ENCODE measurements at regions not wholly inside any gene's neighbourhood (a gene's known extent, or its start where the extent isn't known, plus 50 kb on each side); places are given as distances from the start of the nearest gene placed in this dataset.

DNA sequence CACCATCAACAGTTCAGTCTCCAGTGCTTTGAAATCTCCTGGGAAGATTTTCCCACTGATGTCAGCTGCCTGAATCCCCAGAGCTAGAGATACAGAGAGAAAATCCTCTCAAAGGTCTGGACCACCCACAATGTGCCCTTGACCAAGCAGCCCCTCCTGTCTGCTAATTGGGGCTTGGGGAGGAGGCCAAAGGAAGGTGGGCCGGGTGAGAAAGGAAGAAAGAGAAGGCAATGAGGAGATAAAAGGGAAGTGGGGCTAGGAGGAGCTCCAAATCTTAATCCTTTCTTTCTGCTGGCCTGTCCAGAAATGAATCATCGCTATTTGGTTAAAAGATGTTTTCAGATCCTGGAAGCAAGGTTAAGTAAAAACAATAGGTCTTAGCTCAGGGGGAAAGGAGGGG lies 322.9 kb downstream of the BCL11B start:
- Histone ChIP-seq H3K4me3 (no peak overlapping the region), H3K4me1 (peaks cover 0 to 24% (median 3%) of the 10 kb centered on the region in 3 donors), H3K27me3 (no peaks in the 10 kb centered on the region), H3K9me3 (no peaks in the 10 kb centered on the region), H3K27ac (peak overlapping the region in 1 of 4 donors; percentile 4), H3K36me3 (no peaks in the 10 kb centered on the region)
- TF ChIP-seq, protein P1, sequence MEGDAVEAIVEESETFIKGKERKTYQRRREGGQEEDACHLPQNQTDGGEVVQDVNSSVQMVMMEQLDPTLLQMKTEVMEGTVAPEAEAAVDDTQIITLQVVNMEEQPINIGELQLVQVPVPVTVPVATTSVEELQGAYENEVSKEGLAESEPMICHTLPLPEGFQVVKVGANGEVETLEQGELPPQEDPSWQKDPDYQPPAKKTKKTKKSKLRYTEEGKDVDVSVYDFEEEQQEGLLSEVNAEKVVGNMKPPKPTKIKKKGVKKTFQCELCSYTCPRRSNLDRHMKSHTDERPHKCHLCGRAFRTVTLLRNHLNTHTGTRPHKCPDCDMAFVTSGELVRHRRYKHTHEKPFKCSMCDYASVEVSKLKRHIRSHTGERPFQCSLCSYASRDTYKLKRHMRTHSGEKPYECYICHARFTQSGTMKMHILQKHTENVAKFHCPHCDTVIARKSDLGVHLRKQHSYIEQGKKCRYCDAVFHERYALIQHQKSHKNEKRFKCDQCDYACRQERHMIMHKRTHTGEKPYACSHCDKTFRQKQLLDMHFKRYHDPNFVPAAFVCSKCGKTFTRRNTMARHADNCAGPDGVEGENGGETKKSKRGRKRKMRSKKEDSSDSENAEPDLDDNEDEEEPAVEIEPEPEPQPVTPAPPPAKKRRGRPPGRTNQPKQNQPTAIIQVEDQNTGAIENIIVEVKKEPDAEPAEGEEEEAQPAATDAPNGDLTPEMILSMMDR (IDR thresholded peaks at IDR 0.05), result no peak
- TF ChIP-seq POLR2AphosphoS5 (IDR thresholded peaks at IDR 0.05) (no peak), POLR2A (IDR thresholded peaks at IDR 0.05) (no peak), EP300 (IDR thresholded peaks at IDR 0.05) (no peak)
- ATAC-seq, result no peak
- WGBS, 2 donors (ENCODE audit: low coverage in 1 of 2), result 27% methylated on average over 2 of the region's 2 CpGs; no CpG with 5 or more reads in 1 of the 2 donors

DNA sequence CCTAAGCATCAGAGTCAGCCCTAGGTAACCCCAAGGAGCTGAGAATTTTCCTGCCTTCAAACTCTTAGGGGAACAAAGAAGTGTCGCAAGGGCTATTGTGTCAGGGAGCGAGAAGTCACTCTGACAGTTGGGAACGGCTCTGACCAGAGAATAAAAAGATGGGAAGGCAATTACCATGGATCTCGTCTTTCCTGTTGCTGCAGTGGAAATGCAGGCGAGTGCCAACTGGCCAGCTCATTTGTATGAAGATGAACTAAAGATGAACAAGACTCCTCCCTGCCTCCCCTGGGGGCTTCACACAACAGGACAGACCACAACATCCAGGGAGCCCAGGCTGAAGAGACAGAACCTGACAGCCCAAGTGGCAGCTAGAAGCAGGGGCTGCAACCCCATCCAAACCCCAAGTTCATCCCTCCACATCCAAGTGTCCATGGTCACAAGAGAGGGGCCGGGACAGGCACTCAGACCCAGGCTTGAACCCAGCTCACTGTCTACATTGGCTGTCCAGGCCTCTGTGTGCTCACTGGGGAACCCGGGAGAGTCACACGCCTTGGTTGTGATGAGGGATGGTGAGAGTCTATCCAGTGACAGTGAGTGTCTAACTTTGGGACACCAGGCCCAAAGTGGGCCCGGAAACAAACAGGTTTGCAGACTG lies 322.4 kb downstream of the BCL11B start:
- Histone ChIP-seq H3K27me3 (no peaks in the 10 kb centered on the region), H3K27ac (peak overlapping the region in 1 of 4 donors; percentile 4), H3K4me3 (no peak overlapping the region), H3K4me1 (peaks cover 0 to 24% (median 3%) of the 10 kb centered on the region in 3 donors), H3K9me3 (no peaks in the 10 kb centered on the region), H3K36me3 (no peaks in the 10 kb centered on the region)
- TF ChIP-seq POLR2A (IDR thresholded peaks at IDR 0.05) (no peak), POLR2AphosphoS5 (IDR thresholded peaks at IDR 0.05) (no peak), EP300 (IDR thresholded peaks at IDR 0.05) (no peak)
- TF ChIP-seq, protein P1 (IDR thresholded peaks at IDR 0.05), result no peak
- ATAC-seq, result peak; percentile 23
- WGBS, 2 donors (ENCODE audit: low coverage in 1 of 2), result 63 to 65% methylated on average over 4 to 7 of the region's 9 CpGs

DNA sequence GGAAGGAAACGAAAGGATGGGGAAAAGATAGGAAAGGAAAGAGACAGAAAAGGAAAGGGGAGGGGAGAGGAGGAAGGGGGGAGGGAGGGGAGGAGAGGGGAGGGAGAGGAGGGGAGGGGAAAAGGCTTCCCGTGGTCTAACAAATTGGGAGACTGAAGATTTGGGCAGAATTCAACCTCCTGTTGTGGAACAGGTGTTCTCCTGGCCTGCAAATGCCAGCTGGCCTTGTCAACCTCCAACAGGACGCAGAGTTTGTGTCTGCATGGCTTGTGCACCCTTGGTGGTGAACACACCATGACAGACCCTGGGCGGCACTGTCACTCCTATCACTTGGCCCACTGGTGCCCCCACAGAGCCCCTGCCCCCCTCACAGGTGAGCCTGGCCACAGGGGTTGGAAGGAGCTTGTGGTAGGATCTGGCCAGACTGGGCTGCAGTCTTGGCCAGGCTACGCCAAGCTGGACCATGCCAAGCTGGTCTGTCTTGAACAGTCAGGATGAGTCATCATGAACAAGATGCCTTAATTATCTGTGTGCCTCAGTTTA lies 321.6 kb downstream of the BCL11B start:
- TF ChIP-seq EP300 (IDR thresholded peaks at IDR 0.05), result no peak
- TF ChIP-seq POLR2A (IDR thresholded peaks at IDR 0.05), result no peak
- TF ChIP-seq, protein P1 (IDR thresholded peaks at IDR 0.05), result no peak
- TF ChIP-seq POLR2AphosphoS5 (IDR thresholded peaks at IDR 0.05), result no peak
- H3K36me3 ChIP-seq, result no peaks in the 10 kb centered on the region
- peaks cover 0 to 21% (median 3%) of the 10 kb centered on the region in 3 donors for H3K4me1 ChIP-seq
- 75% methylated on average over 5 of the region's 5 CpGs; no CpG with 5 or more reads in 1 of the 2 donors for WGBS, 2 donors (ENCODE audit: low coverage in 1 of 2)
- H3K27me3 ChIP-seq, result no peaks in the 10 kb centered on the region
- H3K4me3 ChIP-seq, result no peak overlapping the region
- ATAC-seq, result no peak
- no peak overlapping the region for H3K27ac ChIP-seq
- no peaks in the 10 kb centered on the region for H3K9me3 ChIP-seq

DNA sequence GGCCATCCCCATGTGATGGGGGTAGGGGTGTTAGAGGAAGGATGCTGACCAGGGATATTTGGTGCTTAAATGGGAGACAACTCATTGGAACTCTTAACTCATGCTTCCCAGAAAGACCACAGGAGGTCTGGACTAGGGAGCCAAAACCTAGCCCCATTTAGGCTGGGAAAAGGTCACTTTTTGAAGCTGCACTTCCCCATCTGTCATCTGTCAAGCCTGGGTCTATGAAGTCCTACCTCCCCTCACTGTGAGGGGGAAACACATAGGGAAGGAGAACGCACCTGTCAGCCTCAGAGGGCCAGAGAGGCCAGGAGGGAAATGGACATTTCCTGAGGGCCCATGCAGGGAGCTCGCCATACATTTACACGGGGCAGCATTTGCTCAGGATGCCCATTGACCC lies 321.0 kb downstream of the BCL11B start:
- Histone ChIP-seq H3K4me1 (peaks cover 0 to 16% (median 0%) of the 10 kb centered on the region in 3 donors), H3K27me3 (no peaks in the 10 kb centered on the region), H3K36me3 (no peaks in the 10 kb centered on the region), H3K27ac (no peak overlapping the region), H3K9me3 (no peaks in the 10 kb centered on the region), H3K4me3 (no peak overlapping the region)
- WGBS, 2 donors (ENCODE audit: low coverage in 1 of 2), result 100% methylated on average over 1 of the region's 3 CpGs; no CpG with 5 or more reads in 1 of the 2 donors
- ATAC-seq, result no peak
- TF ChIP-seq POLR2A (IDR thresholded peaks at IDR 0.05) (no peak), POLR2AphosphoS5 (IDR thresholded peaks at IDR 0.05) (no peak), EP300 (IDR thresholded peaks at IDR 0.05) (no peak)
- TF ChIP-seq, protein P1 (IDR thresholded peaks at IDR 0.05), result no peak
